Activated CD4-positive, CD25-positive, alpha-beta regulatory T cell treated with anti-CD3 and anti-CD28 coated beads, Interleukin-2, amount 50 U/mL, for 24 hours (primary cell): ENCODE measurements at regions not wholly inside any gene's neighbourhood (a gene's known extent, or its start where the extent isn't known, plus 50 kb on each side); places are given as distances from the start of the nearest gene placed in this dataset.

Source experiments
- ATAC-seq, 2 donors: fragments of 150-1000 bp; cut with Tn5 transposase; one replicate each; pipeline ENCODE4 v1.10.0; 2021; ENCODE audit warnings: mild to moderate bottlenecking in 1 of 2, moderate library complexity in 1 of 2

DNA sequence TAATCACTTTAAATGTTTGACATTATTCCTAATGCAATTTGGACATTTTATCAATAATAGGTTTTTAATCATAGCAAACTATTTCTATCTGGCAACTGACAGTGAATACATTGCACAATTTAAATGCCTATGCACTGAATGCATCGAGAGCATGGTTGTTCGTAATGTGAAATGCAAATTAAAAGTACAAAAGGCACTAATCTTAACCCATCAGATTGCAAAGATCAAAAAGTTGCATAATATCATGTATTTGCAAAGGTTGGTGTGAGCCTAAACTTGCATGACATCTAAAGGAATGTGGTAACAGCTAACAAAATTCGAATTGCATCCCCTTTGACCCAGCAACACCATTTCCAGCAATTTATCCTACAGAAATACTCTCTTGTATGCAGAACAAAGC lies 469.9 kb upstream of the IRAK1BP1 start:
- no peak for ATAC-seq

DNA sequence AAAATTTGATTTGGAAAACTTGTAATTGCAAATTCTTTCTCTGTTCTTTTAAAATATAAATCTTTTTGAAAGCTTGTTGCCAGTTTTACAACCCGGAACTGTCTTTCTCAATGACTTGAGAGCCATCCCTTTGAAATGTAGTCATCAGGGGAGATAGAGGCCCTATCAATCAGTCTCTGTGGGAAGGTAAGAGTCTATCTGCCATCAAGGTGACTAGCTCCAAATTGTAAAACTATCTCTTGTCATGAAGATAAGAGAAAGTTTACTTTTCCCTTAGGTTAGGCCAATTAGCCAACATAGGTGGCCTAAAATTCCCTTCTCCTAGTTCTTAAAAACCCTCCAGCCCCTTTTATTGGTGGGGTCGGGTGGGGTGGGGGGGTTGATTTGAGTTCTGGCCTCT lies 469.1 kb upstream of the IRAK1BP1 start:
- ATAC-seq: no peak

DNA sequence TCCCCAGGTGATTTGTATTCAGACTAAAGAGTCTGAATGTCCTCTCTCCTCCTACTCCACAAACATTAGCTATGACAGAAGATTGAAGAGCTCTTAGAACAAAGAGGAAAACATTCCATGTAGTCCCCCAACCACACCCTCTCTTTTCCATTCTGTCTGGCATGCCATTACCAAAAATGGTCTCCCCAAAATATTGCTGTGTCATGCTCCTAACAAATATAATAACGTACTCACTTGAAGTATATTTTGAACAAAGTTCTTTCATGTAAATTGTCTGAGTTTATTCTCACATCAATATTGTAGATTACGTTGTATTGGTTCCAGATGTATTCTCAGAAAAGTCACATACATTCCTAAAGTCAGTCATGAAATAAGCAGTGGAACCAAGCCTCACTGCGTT lies 467.3 kb upstream of the IRAK1BP1 start:
- ATAC-seq: no peak

DNA sequence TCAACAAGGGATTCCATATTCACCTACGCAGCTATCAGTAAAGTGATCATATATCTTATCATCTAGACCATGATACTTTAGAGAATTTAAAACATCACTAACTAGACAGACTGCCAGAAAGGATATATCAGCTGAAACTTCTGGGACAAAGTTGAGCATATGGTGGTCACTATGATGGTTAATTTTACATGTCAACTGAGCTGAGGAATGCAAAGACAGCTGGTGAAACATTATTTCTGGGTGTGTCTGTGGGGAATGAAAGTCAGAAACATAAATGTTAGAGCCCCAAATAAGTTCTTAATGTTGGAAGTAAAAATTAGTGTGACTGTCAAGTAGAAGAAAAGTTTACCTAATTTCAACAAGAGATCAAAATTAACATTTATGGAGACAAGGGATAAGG lies 440.0 kb upstream of the IRAK1BP1 start:
- ATAC-seq: no peak

DNA sequence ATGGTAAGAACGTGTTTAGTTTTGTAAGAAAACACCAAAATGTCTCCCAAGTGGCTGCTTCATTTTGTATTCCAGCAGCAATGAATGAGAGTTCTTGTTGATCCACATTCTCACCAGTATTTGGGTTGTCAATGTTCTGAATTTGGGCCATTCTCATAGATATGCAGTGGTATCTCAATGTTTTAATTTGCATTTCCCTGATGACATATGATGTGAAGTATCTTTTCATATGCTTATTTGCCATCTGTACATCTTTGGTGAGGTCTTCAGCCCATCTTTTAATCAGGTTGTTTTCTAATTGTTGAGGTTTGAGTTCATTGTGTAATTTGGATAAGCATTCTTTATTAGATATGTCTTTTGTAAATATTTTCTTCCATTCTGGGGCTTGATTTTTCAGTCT lies 436.8 kb upstream of the IRAK1BP1 start:
- no peak for ATAC-seq

DNA sequence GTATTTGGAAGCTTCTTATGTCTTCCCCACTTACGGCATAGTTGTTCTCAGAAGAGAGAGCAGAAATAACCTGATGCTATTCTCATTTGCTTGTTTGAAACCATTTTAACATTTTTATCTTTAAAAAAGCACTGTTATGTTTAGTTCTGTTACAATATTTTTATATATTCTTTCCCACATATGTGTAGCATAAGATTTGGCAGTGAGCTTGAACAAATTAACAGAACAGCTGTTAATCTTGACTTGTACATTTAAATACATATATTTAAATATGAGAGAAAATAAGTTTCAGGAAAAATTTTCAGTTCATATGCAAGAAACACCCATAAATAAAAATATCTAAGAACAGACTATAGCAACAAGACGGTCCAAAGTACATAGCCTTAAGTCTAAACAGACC lies 431.7 kb upstream of the IRAK1BP1 start:
- ATAC-seq: no peak

GRCh38 chr6:78436335-78436734 lies 431.0 kb upstream of the IRAK1BP1 start:
- no peak for ATAC-seq

DNA sequence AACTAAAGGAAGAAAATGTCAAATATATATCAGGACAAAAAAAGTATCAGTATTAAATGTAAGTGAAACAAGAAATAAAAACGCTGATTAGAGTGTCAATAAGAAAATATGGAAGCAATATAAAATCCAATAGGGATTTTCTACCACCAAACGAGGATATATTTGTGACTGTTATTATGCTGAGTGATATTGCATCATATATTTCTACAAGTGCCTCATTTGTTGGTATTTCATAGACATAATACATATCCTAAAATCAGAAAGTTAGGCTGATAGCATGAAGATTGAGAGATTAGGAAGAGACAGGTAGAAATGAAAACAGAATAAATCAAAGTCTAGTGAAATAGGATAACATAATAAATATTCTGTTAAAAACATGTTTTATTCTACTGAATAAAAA lies 429.2 kb upstream of the IRAK1BP1 start:
- no peak for ATAC-seq

DNA sequence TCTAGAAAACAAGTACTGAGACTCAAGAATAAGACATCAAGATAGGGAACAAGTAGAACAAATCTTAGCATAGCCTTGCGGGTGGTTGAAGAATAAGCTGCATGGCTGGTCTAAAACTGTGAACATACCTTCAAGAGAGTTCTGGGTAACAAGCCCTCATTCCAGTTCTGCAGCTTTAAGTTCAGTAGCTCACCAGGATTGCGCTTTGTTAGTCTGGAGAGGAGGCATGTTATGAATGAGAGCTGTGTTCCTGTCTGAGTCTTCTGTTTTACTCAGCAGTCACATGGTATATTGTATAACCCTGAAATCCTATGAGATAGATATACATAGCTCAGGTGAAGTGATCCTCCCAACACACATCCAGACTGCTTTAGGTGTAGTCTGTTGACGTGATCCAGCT lies 406.6 kb upstream of the IRAK1BP1 start:
- ATAC-seq: no peak

- ATAC-seq: no peak
Observed at GRCh38 chr6:78462728-78463127, 404.6 kb upstream of the IRAK1BP1 start.

- ATAC-seq: no peak
Observed at GRCh38 chr6:78465059-78465634, 402.2 kb upstream of the IRAK1BP1 start.

DNA sequence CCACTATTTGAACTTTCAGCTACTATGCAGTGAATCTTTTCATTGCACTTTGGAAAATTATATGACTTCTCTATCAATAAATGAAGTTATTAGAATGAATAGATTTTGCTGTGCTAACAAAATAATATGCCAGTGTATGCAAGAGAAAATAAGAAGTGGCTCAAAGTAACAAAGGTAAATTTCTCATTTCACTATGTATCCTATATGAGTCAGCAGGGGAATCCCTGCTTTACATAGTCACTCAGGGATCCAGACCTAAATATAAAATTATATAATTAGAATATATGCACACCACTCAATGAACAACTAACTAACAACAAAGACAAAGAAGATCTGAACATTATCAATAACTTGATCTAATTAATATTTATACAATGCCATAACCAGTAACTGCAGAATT lies 390.8 kb upstream of the IRAK1BP1 start:
- ATAC-seq: no peak

- no peak for ATAC-seq
Observed at GRCh38 chr6:78482801-78483552, 384.4 kb upstream of the IRAK1BP1 start.

GRCh38 chr6:78483553-78484197 lies 383.7 kb upstream of the IRAK1BP1 start:
- no peak for ATAC-seq

- ATAC-seq: no peak
Observed at GRCh38 chr6:78484198-78485064, 382.9 kb upstream of the IRAK1BP1 start.

DNA sequence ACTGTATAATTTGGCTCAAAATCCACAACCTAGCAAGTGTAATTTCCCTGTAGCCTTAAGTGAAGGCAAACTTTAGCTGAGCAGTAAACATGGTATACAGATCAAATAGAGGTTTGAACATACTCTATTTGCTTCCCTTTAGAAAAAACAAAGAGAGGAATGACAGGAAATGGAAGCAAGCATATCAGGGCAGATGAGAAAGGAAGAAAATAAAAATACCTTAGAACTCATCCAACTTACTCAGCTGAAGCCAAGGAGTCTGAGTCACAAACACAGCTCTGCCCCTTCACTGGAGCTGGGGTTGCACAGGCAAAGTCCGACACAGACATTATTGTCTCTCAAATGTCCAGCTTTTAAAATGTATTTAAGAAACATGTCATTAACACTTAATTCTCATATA lies 379.9 kb upstream of the IRAK1BP1 start:
- no peak for ATAC-seq

GRCh38 chr6:78489874-78490273 lies 377.5 kb upstream of the IRAK1BP1 start:
- ATAC-seq: no peak

GRCh38 chr6:78492351-78493017 lies 374.9 kb upstream of the IRAK1BP1 start:
- ATAC-seq: no peak

DNA sequence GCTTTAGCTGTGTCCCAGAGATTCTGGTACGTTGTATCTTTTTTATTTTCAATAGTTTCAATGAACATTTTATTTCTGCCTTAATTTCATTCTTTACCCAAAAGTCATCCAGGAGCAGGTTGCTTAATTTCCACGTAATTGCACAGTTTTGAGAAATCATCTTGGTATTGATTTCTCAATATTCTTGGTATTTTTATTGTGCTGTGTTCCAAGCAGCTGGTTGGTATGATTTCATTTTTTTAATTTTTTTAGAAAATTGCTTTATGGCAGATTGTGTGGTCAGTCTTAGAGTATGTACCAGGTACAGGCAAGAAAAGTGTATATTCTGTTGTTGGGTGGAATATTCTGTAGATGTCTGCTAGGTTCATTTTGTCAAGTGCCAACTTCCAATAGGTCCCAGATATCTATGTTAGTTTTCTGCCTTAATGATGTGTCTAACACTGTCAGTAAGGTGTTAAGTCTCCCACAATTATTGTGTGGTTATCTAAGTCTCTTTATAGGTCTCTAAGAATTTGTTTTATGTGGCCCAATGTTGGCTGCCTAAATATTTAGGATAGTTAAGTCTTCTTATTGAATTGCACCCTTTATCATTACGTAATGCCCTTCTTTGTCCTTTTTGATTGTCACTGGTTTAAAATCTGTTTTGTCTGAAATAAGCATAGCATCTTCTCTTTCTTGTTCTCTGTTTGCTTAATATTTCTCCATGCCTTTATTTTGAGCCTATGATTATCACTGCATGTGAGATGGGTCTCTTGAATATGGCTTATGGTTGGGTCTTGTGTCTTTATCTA lies 366.9 kb upstream of the IRAK1BP1 start:
- ATAC-seq: no peak

DNA sequence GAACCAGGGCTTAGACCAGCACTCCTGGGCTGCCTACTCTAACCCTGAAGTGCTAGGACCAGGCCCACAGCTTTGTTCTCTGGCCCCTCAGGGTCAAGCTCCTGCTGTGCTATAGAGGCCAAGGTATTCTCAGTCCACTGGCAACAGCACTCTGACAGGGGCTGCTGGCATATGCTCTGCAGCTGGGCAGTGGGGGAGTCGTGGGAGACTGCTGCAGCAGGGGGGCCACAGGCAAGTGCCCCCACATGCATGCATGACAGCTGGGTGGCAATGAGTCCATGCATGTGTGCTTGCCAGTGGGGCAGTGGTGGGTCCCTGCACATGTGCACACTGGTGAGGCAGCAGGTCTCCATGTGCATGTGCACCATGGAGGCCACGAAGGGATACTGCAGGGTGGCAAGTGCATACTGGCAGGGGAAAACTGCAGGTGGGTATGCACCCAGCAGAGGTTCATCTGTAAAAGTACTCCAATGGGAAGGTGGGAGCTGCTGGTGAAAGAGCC lies 364.9 kb upstream of the IRAK1BP1 start:
- no peak for ATAC-seq

DNA sequence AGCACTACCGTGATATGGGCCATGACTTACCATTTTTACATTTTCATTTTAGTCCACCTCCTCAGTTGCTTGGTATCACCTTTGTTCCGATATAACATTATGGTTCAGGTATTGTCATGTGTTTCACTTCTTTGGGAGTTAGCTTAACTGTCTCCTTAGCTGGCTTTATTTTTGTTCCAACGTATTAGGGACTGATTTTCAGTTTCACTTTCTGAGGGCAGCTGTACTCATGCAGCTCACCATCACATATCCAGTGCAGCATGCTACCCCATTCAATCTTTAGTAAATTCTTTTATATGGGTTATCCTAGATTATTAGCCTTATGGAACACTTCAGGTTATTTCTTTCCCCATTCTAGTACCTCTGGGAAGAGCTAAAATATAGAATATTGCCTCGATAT lies 362.2 kb upstream of the IRAK1BP1 start:
- no peak for ATAC-seq

DNA sequence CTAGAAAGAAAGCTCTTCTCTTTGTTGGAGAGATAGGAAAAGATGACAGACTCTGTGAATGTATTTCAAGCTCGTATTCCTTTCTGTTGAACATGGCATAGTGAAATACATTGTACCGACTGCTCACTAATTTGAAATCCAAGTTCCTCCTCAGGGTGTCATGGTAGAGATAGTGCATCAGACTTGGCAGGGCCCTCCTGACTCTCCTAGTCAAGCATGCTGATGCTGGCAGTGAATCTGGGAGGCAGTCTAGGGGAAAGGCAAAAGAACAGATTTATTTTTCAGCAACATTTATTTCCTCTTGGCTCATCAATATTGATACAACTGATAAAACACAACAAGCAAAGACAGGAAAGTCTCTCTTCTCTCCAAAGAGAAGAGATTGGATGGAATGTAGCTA lies 356.3 kb upstream of the IRAK1BP1 start:
- ATAC-seq: no peak
